Breast epithelium (tissue), 4 donors: ENCODE measurements at regions not wholly inside any gene's neighbourhood (a gene's known extent, or its start where the extent isn't known, plus 50 kb on each side); places are given as distances from the start of the nearest gene placed in this dataset.

Experiments used
- DNase-seq, 2 donors: peaks; one replicate each; pipeline ENCODE4 v3.0.0-alpha.2; 2019; ENCODE audit warnings: low spot score in 2 of 2
- H3K27ac ChIP-seq, 2 donors: fragments of 200-600 bp; sonication (generic) in 1 of 2; one replicate each; pipeline ENCODE4 v1.5.1; 2016 to 2019; ENCODE audit warnings: mild to moderate bottlenecking in 1 of 2
- H3K27me3 ChIP-seq, 2 donors: fragments of 200-600 bp; sonication (generic) in 1 of 2; one replicate each; pipeline versions ENCODE4 v1.5.1 to v1.6.0; 2017 to 2019; ENCODE audit warnings: control low read depth in 1 of 2, mild to moderate bottlenecking in 1 of 2
- H3K36me3 ChIP-seq: fragments of 200-600 bp; one replicate; pipeline ENCODE4 v1.5.1; 2019
- H3K4me1 ChIP-seq, 2 donors: fragments of 200-600 bp; sonication (generic); one replicate each; pipeline ENCODE4 v1.5.1; 2016 to 2019; ENCODE audit warnings: control low read depth in 1 of 2
- H3K4me3 ChIP-seq, 3 donors: fragments of 200-600 bp; sonication (generic); 1 replicate in 2 of 3; 2 replicates in 1 of 3; pipeline ENCODE4 v1.5.1; 2016 to 2019; ENCODE audit warnings: mild to moderate bottlenecking in 3 of 3, moderate library complexity in 2 of 3
- H3K9me3 ChIP-seq, 2 donors: fragments of 200-600 bp; sonication (generic) in 1 of 2; one replicate each; pipeline ENCODE4 v1.5.1; 2016 to 2019; ENCODE audit warnings: control low read depth in 1 of 2
- POLR2A ChIP-seq: fragments of 450-650 bp; IDR thresholded peaks from one replicate; pipeline ENCODE4 v1.6.1; 2016; ENCODE audit warnings: antibody characterized with exemption, mild to moderate bottlenecking, moderate library complexity
- POLR2AphosphoS5 ChIP-seq, 3 donors: sonication (generic); formaldehyde crosslinking; IDR thresholded peaks; one replicate each; pipeline ENCODE4 v1.6.1; 2017; ENCODE audit warnings: antibody characterized with exemption in 3 of 3
- intact Hi-C: fragments of 100-400 bp; cut with DNase I; formaldehyde crosslinking; loops from one replicate; pipeline ENCODE4 v1.15.1; 2023; ENCODE audit warnings: low total_unique reads
- TF ChIP-seq, protein P1 (sequence below), 3 donors: fragments of 450-650 bp; IDR thresholded peaks; one replicate each; pipeline ENCODE4 v1.5.1; 2016 to 2017; ENCODE audit warnings: antibody characterized with exemption in 3 of 3, mild to moderate bottlenecking in 3 of 3, moderate library complexity in 3 of 3

DNA sequence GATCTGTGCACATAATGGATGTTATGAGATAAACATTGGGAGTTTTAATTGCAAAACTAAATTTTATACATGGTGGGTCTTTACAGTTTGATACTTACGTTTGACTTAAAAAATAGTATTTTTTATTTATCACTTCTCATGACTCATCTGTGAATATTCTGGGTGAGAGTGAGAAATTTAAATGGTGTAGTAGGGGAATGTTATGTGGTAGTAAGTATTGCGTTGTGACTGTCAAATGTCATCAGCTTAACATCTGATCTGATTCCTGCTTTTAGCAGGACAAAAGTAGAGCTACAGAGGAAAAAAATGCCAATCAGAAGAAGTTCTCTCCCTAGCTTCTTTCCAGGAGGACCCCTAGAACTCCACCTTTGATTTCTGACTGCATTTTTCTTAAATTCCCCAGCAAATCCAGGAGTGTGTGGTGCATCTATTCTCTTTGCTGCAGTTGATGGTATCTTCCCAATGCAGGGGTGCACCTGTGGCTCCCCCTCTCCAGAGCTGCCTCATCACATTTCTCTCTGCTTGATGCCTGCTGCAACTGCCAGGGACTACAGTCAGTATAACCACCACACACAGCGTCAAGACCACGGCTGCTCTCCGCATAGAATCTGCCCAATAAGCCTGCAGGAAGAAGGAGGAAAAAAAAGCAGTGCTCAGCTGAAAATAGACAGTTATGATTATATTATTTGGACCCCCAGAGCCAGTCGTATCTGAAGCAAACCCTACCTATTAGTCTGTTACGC is 151.3 kb upstream of the THUMPD2 start:
- Histone ChIP-seq H3K27ac (no peak overlapping the region), H3K4me1 (no peaks in the 10 kb centered on the region), H3K9me3 (no peaks in the 10 kb centered on the region), H3K27me3 (no peaks in the 10 kb centered on the region), H3K4me3 (no peak overlapping the region), H3K36me3 (no peaks in the 10 kb centered on the region)
- intact Hi-C loops = no loop called here
- TF ChIP-seq, protein P1, sequence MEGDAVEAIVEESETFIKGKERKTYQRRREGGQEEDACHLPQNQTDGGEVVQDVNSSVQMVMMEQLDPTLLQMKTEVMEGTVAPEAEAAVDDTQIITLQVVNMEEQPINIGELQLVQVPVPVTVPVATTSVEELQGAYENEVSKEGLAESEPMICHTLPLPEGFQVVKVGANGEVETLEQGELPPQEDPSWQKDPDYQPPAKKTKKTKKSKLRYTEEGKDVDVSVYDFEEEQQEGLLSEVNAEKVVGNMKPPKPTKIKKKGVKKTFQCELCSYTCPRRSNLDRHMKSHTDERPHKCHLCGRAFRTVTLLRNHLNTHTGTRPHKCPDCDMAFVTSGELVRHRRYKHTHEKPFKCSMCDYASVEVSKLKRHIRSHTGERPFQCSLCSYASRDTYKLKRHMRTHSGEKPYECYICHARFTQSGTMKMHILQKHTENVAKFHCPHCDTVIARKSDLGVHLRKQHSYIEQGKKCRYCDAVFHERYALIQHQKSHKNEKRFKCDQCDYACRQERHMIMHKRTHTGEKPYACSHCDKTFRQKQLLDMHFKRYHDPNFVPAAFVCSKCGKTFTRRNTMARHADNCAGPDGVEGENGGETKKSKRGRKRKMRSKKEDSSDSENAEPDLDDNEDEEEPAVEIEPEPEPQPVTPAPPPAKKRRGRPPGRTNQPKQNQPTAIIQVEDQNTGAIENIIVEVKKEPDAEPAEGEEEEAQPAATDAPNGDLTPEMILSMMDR (IDR thresholded peaks at IDR 0.05) = no peak
- no peak for TF ChIP-seq POLR2AphosphoS5 (IDR thresholded peaks at IDR 0.05)
- TF ChIP-seq POLR2A = no peak
- DNase-seq = no peak

DNA sequence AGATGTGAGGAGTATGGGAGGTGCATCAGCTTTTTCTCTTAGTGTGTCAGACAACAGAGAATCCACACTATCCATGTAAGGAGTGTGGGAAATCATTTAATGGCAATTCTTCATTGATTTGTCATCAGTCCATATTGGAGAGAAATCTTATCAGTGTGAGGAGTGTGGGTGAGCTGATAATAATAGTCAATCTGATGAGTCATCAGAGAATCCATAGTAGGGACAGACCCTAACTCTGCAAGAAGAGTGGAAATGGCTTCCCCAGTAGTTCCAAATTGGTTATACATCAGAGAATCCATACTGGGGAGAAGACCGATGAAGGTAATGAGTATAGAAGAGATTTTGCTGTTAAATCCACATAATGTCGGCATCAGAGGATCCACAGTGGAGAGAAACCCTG is 150.5 kb upstream of the THUMPD2 start:
- no peaks in the 10 kb centered on the region for H3K9me3 ChIP-seq
- TF ChIP-seq POLR2AphosphoS5 (IDR thresholded peaks at IDR 0.05) = no peak
- TF ChIP-seq, protein P1 (IDR thresholded peaks at IDR 0.05) = no peak
- no peak for TF ChIP-seq POLR2A
- no peak for DNase-seq
- no peaks in the 10 kb centered on the region for H3K27me3 ChIP-seq
- H3K4me3 ChIP-seq = no peak overlapping the region
- intact Hi-C loops = no loop called here
- H3K36me3 ChIP-seq = no peaks in the 10 kb centered on the region
- H3K4me1 ChIP-seq = no peaks in the 10 kb centered on the region
- H3K27ac ChIP-seq = no peak overlapping the region

DNA sequence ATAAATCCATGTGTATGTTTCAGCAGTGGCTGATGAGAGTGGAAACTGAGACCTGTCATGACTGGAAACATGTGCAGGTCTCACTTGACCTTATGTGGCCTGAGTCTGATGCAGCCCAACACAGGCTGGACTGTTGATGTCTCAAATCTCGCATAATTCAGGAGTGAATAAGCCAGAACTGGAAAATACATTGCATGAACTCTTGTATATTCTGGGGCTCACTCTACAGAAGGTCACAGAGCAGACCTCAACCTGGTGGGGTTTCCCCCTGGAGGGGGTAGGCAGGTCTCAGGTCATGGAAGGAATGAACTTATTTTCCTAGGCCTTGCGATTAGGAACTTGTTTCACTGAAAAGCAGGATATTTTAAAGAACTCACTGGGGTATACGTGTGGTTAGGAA is 146.3 kb upstream of the THUMPD2 start:
- intact Hi-C loops = no loop called here
- H3K36me3 ChIP-seq = no peaks in the 10 kb centered on the region
- H3K4me1 ChIP-seq = no peaks in the 10 kb centered on the region
- H3K27ac ChIP-seq = no peak overlapping the region
- no peaks in the 10 kb centered on the region for H3K27me3 ChIP-seq
- H3K4me3 ChIP-seq = no peak overlapping the region
- no peak for DNase-seq
- TF ChIP-seq POLR2AphosphoS5 (IDR thresholded peaks at IDR 0.05) (no peak), POLR2A (no peak)
- TF ChIP-seq, protein P1 (IDR thresholded peaks at IDR 0.05) = no peak
- H3K9me3 ChIP-seq = no peaks in the 10 kb centered on the region

DNA sequence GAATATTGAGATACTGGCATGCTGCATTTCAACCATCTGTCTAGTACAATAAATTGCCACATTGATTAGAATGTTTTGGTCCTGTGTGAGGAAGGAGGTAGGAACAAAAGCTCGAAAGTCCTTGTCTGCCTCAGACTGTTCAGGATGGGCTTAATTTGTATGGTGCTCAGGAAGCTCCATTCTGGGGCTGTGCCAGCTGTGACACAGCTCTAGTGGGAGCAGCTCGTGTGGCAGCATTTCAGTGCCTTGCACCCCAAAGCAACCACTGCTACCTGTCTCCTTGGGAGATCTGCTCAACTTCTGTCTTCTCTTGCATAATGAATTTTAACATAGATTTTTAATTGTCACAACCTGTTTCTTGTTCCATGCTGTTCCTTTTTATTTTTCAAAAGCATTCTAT is 144.4 kb upstream of the THUMPD2 start:
- no peak for DNase-seq
- Histone ChIP-seq H3K27me3 (no peaks in the 10 kb centered on the region), H3K36me3 (no peaks in the 10 kb centered on the region), H3K27ac (no peak overlapping the region), H3K9me3 (no peaks in the 10 kb centered on the region), H3K4me3 (no peak overlapping the region), H3K4me1 (no peaks in the 10 kb centered on the region)
- TF ChIP-seq POLR2AphosphoS5 (IDR thresholded peaks at IDR 0.05) (no peak), POLR2A (no peak)
- TF ChIP-seq, protein P1 (IDR thresholded peaks at IDR 0.05) = no peak
- intact Hi-C loops = no loop called here

DNA sequence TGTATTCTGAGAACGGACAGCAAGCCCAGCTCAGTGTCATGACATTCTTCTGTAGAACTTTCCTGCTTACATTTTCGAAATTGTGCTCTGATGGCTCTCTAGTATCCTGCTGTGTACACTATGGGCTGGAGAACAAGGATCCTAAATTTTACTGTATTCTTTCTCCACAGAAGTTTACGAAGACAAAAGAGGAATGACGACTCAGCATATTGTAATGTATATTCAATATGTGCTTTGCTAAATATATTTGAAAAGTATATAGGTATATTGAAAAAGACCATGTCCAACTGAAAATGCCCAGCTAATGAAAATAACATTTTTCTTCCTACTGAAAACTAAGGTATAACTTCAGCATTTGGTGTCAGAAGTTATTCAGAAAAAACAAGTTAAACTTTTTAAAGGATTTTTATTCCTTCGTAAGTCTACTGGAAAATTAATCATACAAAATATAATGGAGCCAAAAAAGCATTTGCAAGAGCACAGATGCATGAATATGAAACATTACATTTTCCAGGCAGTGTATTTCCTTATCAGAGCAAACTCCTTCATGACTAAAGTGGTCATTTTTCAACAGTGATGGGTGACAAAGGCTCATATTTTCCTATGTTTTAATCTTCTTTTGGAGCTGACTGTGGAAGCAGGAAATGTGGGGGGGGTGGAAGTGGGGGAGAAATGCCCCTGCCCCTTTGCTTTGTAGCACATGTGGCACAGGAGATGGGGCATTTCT is 143.8 kb upstream of the THUMPD2 start:
- no peaks in the 10 kb centered on the region for H3K27me3 ChIP-seq
- TF ChIP-seq, protein P1 (IDR thresholded peaks at IDR 0.05) = no peak
- no peak for TF ChIP-seq POLR2A
- no peak for TF ChIP-seq POLR2AphosphoS5 (IDR thresholded peaks at IDR 0.05)
- no peak overlapping the region for H3K27ac ChIP-seq
- no peak overlapping the region for H3K4me3 ChIP-seq
- no peaks in the 10 kb centered on the region for H3K36me3 ChIP-seq
- intact Hi-C loops = no loop called here
- H3K4me1 ChIP-seq = no peaks in the 10 kb centered on the region
- no peak for DNase-seq
- no peaks in the 10 kb centered on the region for H3K9me3 ChIP-seq
